Lung (tissue), 11 donors: ENCODE measurements at regions not wholly inside any gene's neighbourhood (a gene's known extent, or its start where the extent isn't known, plus 50 kb on each side); places are given as distances from the start of the nearest gene placed in this dataset.
"Not testable (repeated sequence)": the region's sequence is repeated elsewhere in the genome, so short reads cannot be mapped to it uniquely, and the experiment has no call there.

Experiments
- ATAC-seq: fragments of 200-7000 bp; cut with Tn5 transposase; one replicate; pipeline ENCODE4 v1.9.1; 2020; ENCODE audit warnings: moderate number of reproducible peaks; ENCODE audit not compliant: insufficient read depth, low FRiP score
- DNase-seq, 3 donors: peaks; one replicate each; pipeline ENCODE4 v3.0.0-alpha.2; 2013 to 2017
- H3K27ac ChIP-seq, 2 donors: one replicate each; pipeline ENCODE4 v1.5.1; 2013; ENCODE audit warnings: mild to moderate bottlenecking in 2 of 2, moderate library complexity in 2 of 2, control low read depth in 1 of 2, inconsistent platforms in 1 of 2, low read depth in 1 of 2, low read length in 1 of 2
- H3K27me3 ChIP-seq, 3 donors: one replicate each; pipeline ENCODE4 v1.5.1; 2013; ENCODE audit warnings: low read length in 2 of 3; ENCODE audit not compliant: control insufficient read depth in 3 of 3, insufficient read depth in 3 of 3
- H3K36me3 ChIP-seq, 4 donors: one replicate each; pipeline ENCODE4 v1.5.1; 2013; ENCODE audit warnings: low read length in 4 of 4, mild to moderate bottlenecking in 1 of 4, moderate library complexity in 1 of 4; ENCODE audit not compliant: control insufficient read depth in 4 of 4, insufficient read depth in 4 of 4
- H3K4me1 ChIP-seq, 5 donors: one replicate each; pipeline ENCODE4 v1.5.1; 2013; ENCODE audit warnings: low read length in 5 of 5, mild to moderate bottlenecking in 2 of 5, moderate library complexity in 1 of 5; ENCODE audit not compliant: control insufficient read depth in 5 of 5, insufficient read depth in 5 of 5
- H3K4me3 ChIP-seq: one replicate; pipeline ENCODE4 v1.5.1; 2013; ENCODE audit warnings: mild to moderate bottlenecking, control low read depth, moderate library complexity
- H3K9ac ChIP-seq, 2 donors: one replicate each; pipeline ENCODE4 v1.5.1; 2013; ENCODE audit warnings: low read length in 2 of 2, control low read depth in 1 of 2; ENCODE audit not compliant: insufficient read depth in 1 of 2
- H3K9me3 ChIP-seq, 4 donors: one replicate each; pipeline ENCODE4 v1.5.1; 2013; ENCODE audit warnings: low read length in 3 of 4, mild to moderate bottlenecking in 1 of 4, moderate library complexity in 1 of 4; ENCODE audit not compliant: control insufficient read depth in 4 of 4, insufficient read depth in 3 of 4
- CTCF ChIP-seq: IDR thresholded peaks from 2 replicates; pipeline ENCODE4 v1.5.1; 2012; ENCODE audit warnings: mild to moderate bottlenecking; ENCODE audit errors: control extremely low read depth, extremely low read depth
- WGBS, 2 donors: extraction: QIAGEN DNeasy Blood & Tissue Kit; methylation state at CpG; one replicate each; pipeline ENCODE4 v1.1.7; 2013; 5-methylcytosine and 5-hydroxymethylcytosine counted together
- donor health status: control.
- donor health status: control.
- donor health status: Bipolar disorder and iron deficiency.
- donor health status: healthy.
- donor health status: DM: yes; HTN: yes; CAD: no.

GRCh38 chr6:168240160-168240559 lies 79.4 kb downstream of the DACT2 start:
- Histone ChIP-seq H3K9ac (no peak overlapping the region), H3K27ac (no peak overlapping the region), H3K27me3 (no peaks in the 10 kb centered on the region), H3K4me3 (no peak overlapping the region), H3K36me3 (no peaks in the 10 kb centered on the region), H3K9me3 (no peaks in the 10 kb centered on the region), H3K4me1 (peaks cover 0 to 4% (median 0%) of the 10 kb centered on the region in 5 donors)
- DNase-seq, result no peak
- no peak for ATAC-seq
- WGBS, 2 donors, result 83% methylated on average over 5 of the region's 5 CpGs
- TF ChIP-seq CTCF, result no peak

- no peak for TF ChIP-seq CTCF
- Histone ChIP-seq H3K27me3 (no peaks in the 10 kb centered on the region), H3K27ac (no peak overlapping the region), H3K9ac (no peak overlapping the region), H3K4me1 (peaks cover 0 to 4% (median 0%) of the 10 kb centered on the region in 5 donors), H3K9me3 (no peaks in the 10 kb centered on the region), H3K4me3 (no peak overlapping the region), H3K36me3 (no peaks in the 10 kb centered on the region)
- WGBS, 2 donors, result 67 to 79% methylated on average over 21 of the region's 21 CpGs
- ATAC-seq (no peak), DNase-seq (no peak)
Observed at GRCh38 chr6:168239044-168239773, 80.4 kb downstream of the DACT2 start.

- Histone ChIP-seq H3K4me3 (no peak overlapping the region), H3K27ac (no peak overlapping the region), H3K4me1 (peaks cover 0 to 4% (median 0%) of the 10 kb centered on the region in 5 donors), H3K27me3 (no peaks in the 10 kb centered on the region), H3K9ac (no peak overlapping the region), H3K9me3 (no peaks in the 10 kb centered on the region), H3K36me3 (no peaks in the 10 kb centered on the region)
- TF ChIP-seq CTCF, result no peak
- 92 to 94% methylated on average over 11 of the region's 11 CpGs for WGBS, 2 donors
- DNase-seq (no peak), ATAC-seq (no peak)
Observed at GRCh38 chr6:168238159-168238909, 81.2 kb downstream of the DACT2 start.

- not testable (repeated sequence) for DNase-seq, ATAC-seq
- WGBS, 2 donors, result 67 to 86% methylated on average over 6 to 7 of the region's 7 CpGs
Observed at GRCh38 chr6:168233875-168234213, 85.7 kb downstream of the DACT2 start.

More at GRCh38 chr6:168233875-168234213, 85.7 kb downstream of the DACT2 start:
- not testable (repeated sequence) for H3K9ac ChIP-seq, H3K4me3 ChIP-seq, H3K9me3 ChIP-seq, H3K36me3 ChIP-seq, H3K27ac ChIP-seq, H3K27me3 ChIP-seq
- H3K4me1 ChIP-seq, result peaks cover 0 to 13% (median 2%) of the 10 kb centered on the region in 5 donors
